HCT116 (cell line): ENCODE measurements at regions not wholly inside any gene's neighbourhood (a gene's known extent, or its start where the extent isn't known, plus 50 kb on each side); places are given as distances from the start of the nearest gene placed in this dataset.

Experiments used
- ATAC-seq: fragments of 200-7000 bp; cut with Tn5 transposase; 2 replicates; pipeline ENCODE4 v1.9.1; 2020; ENCODE audit warnings: mild to moderate bottlenecking, moderate library complexity
- BruUV-seq: library from RNA; stranded (reverse); fragments of 400-500 nt; replicated peaks from 2 replicates; lab custom pipeline; 2021; lab: Mats Ljungman, UMichigan
- CTCF ChIA-PET: fragments of 300-600 bp; sonication (Branson Sonifier 250); formaldehyde crosslinking; loops from one replicate; lab custom pipeline; 2021; ENCODE audit warnings: antibody characterized with exemption; lab: Charles Lee
- POLR2A ChIA-PET: fragments of 300-600, 350-600 bp; sonication (Branson Sonifier 250); formaldehyde crosslinking; loops from one replicate; lab custom pipeline; 2021; ENCODE audit warnings: antibody characterized with exemption; lab: Charles Lee
- RAD21 ChIA-PET, 2 experiments: fragments of 300-600 bp; sonication (Branson Sonifier 250); formaldehyde crosslinking; loops; one replicate each; lab custom pipeline; 2023; ENCODE audit warnings: low total read pairs in 2 of 2; ENCODE audit not compliant: uncharacterized antibody in 2 of 2, unreplicated experiment in 2 of 2, low non-redundant PET in 1 of 2; lab: Charles Lee
- DNase-seq: peaks from one replicate; pipeline ENCODE4 v3.0.0-alpha.2; 2010; ENCODE audit warnings: low read depth, low spot score
- H2AFZ ChIP-seq: fragments of 200-600 bp; shearing (Covaris generic), sonication (generic); 2 replicates; pipeline ENCODE4 v1.6.1; 2017; ENCODE audit warnings: low read depth, mixed run types, mixed read lengths, antibody characterized with exemption, low read length; ENCODE audit not compliant: poor library complexity, severe bottlenecking
- H3K27ac ChIP-seq: 2 replicates; pipeline ENCODE4 v1.5.1; 2012; ENCODE audit warnings: low read depth, low read length
- H3K27me3 ChIP-seq: fragments of 200-600 bp; sonication (generic); 2 replicates; pipeline ENCODE4 v1.6.1; 2016; ENCODE audit warnings: mixed run types, low read length, mixed read lengths; ENCODE audit not compliant: insufficient read depth
- H3K36me3 ChIP-seq, 2 experiments: fragments of 200-500 bp in 1 of 2; fragments of 200-600 bp in 1 of 2; sonication (Bioruptor generic) in 1 of 2; sonication (generic) in 1 of 2; 2 replicates each; pipeline versions ENCODE4 v1.5.1 to v1.6.1; 2014 to 2016; ENCODE audit warnings: low read length in 2 of 2, inconsistent platforms in 1 of 2, mixed read lengths in 1 of 2, mixed run types in 1 of 2; ENCODE audit not compliant: insufficient read depth in 2 of 2, control insufficient read depth in 1 of 2
- H3K4me1 ChIP-seq, 2 experiments: fragments of 200-600 bp in 1 of 2; sonication (generic) in 1 of 2; 2 replicates each; pipeline versions ENCODE4 v1.5.1 to v1.6.1; 2012 to 2017; ENCODE audit warnings: low read length in 2 of 2, inconsistent platforms in 1 of 2, mild to moderate bottlenecking in 1 of 2, mixed read lengths in 1 of 2, mixed run types in 1 of 2, moderate library complexity in 1 of 2; ENCODE audit not compliant: insufficient read depth in 2 of 2, control insufficient read depth in 1 of 2
- H3K4me2 ChIP-seq: fragments of 200-600 bp; sonication (generic); 2 replicates; pipeline ENCODE4 v1.6.1; 2017; ENCODE audit warnings: mixed run types, low read length, mixed read lengths
- H3K4me3 ChIP-seq, 2 experiments: fragments of 200-600 bp in 1 of 2; sonication (generic) in 1 of 2; replicated peaks in 1 of 2; 2 replicates each; pipeline ENCODE4 v1.5.1; 2011 to 2016; ENCODE audit warnings: low read length in 2 of 2, control low read depth in 1 of 2, low read depth in 1 of 2, mild to moderate bottlenecking in 1 of 2, mixed read lengths in 1 of 2, mixed run types in 1 of 2
- H3K79me2 ChIP-seq: fragments of 200-600 bp; sonication (generic); 2 replicates; pipeline ENCODE4 v1.6.1; 2017; ENCODE audit warnings: mild to moderate bottlenecking, mixed run types, low read length, moderate library complexity, mixed read lengths; ENCODE audit not compliant: insufficient read depth
- H3K9ac ChIP-seq: fragments of 200-600 bp; sonication (generic); 2 replicates; pipeline ENCODE4 v1.6.1; 2016; ENCODE audit warnings: low read length, mixed read lengths
- H3K9me2 ChIP-seq: fragments of 200-600 bp; sonication (generic), shearing (Covaris generic); 2 replicates; pipeline ENCODE4 v1.6.1; 2017; ENCODE audit warnings: mixed run types, mild to moderate bottlenecking, moderate library complexity; ENCODE audit not compliant: insufficient read depth
- H3K9me3 ChIP-seq, 2 experiments: fragments of 200-500 bp in 1 of 2; fragments of 200-600 bp in 1 of 2; sonication (Bioruptor generic) in 1 of 2; sonication (generic) in 1 of 2; 2 replicates each; pipeline ENCODE4 v1.6.1; 2014 to 2017; ENCODE audit warnings: low read length in 2 of 2, mixed read lengths in 2 of 2, inconsistent platforms in 1 of 2, low read depth in 1 of 2, mild to moderate bottlenecking in 1 of 2, mixed run types in 1 of 2, moderate library complexity in 1 of 2; ENCODE audit not compliant: control insufficient read depth in 1 of 2, insufficient read depth in 1 of 2
- H4K20me1 ChIP-seq: fragments of 200-600 bp; sonication (generic), shearing (Covaris generic); 2 replicates; pipeline ENCODE4 v1.6.1; 2017; ENCODE audit warnings: mixed run types, mild to moderate bottlenecking, moderate library complexity; ENCODE audit not compliant: insufficient read depth
- CBX3 ChIP-seq: IDR thresholded peaks from 2 replicates; pipeline ENCODE4 v1.6.1; 2012; ENCODE audit warnings: low read depth
- ELF1 ChIP-seq: IDR thresholded peaks from 2 replicates; pipeline ENCODE4 v1.6.1; 2012; ENCODE audit warnings: low read depth, borderline replicate concordance
- EZH2 ChIP-seq: fragments of 200-600 bp; sonication (generic); IDR thresholded peaks from 2 replicates; pipeline ENCODE4 v1.6.1; 2017; ENCODE audit warnings: antibody characterized with exemption, mixed run types
- FOSL1 ChIP-seq: IDR thresholded peaks from 2 replicates; pipeline ENCODE4 v1.6.1; 2012; ENCODE audit warnings: low read depth
- TCF7L2 ChIP-seq: IDR thresholded peaks from 2 replicates; pipeline ENCODE4 v1.7.0; 2011; ENCODE audit warnings: borderline replicate concordance, inconsistent platforms; ENCODE audit not compliant: insufficient read depth, insufficient read length; ENCODE audit errors: extremely low read depth
- YY1 ChIP-seq: IDR thresholded peaks from 2 replicates; pipeline ENCODE4 v1.6.1; 2011; ENCODE audit warnings: low read length, low read depth, moderate library complexity, mild to moderate bottlenecking; ENCODE audit not compliant: insufficient replicate concordance; ENCODE audit errors: extremely low read depth
- intact Hi-C: fragments of 100-400 bp; cut with micrococcal nuclease; formaldehyde crosslinking; loops from 2 replicates; pipeline ENCODE4 v1.10.0; 2022
- TF ChIP-seq, protein P1 (sequence below), 3 experiments: fragments of 200-600 bp in 1 of 3; sonication (generic) in 1 of 3; IDR thresholded peaks in 2 of 3; conservative IDR thresholded peaks in 1 of 3; 2 replicates each; pipeline ENCODE4 v1.5.1; 2012 to 2017; ENCODE audit warnings: low read depth in 2 of 3, low read length in 2 of 3, antibody characterized with exemption in 1 of 3, borderline replicate concordance in 1 of 3, control low read depth in 1 of 3, mild to moderate bottlenecking in 1 of 3, mixed read lengths in 1 of 3, mixed run types in 1 of 3, moderate library complexity in 1 of 3; ENCODE audit not compliant: insufficient read depth in 1 of 3
- TF ChIP-seq, protein P2 (sequence below): IDR thresholded peaks from 2 replicates; pipeline ENCODE4 v1.6.1; 2011; ENCODE audit warnings: mild to moderate bottlenecking, low read length, moderate library complexity; ENCODE audit not compliant: insufficient replicate concordance; ENCODE audit errors: extremely low read depth
- TF ChIP-seq, protein P3 (sequence below): IDR thresholded peaks from 2 replicates; pipeline ENCODE4 v1.6.1; 2012
- TF ChIP-seq, protein P4 (sequence below): IDR thresholded peaks from 2 replicates; pipeline ENCODE4 v1.6.1; 2012; ENCODE audit warnings: low read depth

DNA sequence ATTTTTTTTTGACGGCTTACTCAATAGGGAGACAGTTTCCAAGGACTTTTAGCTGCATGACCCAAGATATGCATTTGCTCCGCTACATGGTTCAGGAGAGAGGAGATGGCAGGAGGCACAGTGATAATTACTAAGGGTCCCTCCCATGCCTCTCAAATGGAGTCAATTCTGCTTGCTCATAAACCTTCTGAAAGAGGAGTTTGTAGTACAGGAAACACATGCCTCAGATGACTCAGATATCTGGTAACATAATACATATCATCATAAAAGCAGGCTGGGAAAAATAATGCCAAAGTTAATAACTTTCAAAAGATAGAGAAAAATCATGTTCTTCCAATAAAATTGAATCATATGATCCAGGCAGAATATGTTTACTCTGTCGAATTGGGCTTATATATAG, 97.6 kb upstream of the DEFB112 start (continued):
- TF ChIP-seq, protein P1, sequence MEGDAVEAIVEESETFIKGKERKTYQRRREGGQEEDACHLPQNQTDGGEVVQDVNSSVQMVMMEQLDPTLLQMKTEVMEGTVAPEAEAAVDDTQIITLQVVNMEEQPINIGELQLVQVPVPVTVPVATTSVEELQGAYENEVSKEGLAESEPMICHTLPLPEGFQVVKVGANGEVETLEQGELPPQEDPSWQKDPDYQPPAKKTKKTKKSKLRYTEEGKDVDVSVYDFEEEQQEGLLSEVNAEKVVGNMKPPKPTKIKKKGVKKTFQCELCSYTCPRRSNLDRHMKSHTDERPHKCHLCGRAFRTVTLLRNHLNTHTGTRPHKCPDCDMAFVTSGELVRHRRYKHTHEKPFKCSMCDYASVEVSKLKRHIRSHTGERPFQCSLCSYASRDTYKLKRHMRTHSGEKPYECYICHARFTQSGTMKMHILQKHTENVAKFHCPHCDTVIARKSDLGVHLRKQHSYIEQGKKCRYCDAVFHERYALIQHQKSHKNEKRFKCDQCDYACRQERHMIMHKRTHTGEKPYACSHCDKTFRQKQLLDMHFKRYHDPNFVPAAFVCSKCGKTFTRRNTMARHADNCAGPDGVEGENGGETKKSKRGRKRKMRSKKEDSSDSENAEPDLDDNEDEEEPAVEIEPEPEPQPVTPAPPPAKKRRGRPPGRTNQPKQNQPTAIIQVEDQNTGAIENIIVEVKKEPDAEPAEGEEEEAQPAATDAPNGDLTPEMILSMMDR (IDR thresholded peaks at IDR 0.05 in 2 of 3, conservative IDR thresholded peaks at IDR 0.05 in 1 of 3; ENCODE audit: borderline replicate concordance in 1 of 3, insufficient read depth in 1 of 3, low read depth in 2 of 3, low read length in 2 of 3): no peak
- TF ChIP-seq YY1 (no peak), FOSL1 (no peak), TCF7L2 (no peak)
- TF ChIP-seq, protein P2, sequence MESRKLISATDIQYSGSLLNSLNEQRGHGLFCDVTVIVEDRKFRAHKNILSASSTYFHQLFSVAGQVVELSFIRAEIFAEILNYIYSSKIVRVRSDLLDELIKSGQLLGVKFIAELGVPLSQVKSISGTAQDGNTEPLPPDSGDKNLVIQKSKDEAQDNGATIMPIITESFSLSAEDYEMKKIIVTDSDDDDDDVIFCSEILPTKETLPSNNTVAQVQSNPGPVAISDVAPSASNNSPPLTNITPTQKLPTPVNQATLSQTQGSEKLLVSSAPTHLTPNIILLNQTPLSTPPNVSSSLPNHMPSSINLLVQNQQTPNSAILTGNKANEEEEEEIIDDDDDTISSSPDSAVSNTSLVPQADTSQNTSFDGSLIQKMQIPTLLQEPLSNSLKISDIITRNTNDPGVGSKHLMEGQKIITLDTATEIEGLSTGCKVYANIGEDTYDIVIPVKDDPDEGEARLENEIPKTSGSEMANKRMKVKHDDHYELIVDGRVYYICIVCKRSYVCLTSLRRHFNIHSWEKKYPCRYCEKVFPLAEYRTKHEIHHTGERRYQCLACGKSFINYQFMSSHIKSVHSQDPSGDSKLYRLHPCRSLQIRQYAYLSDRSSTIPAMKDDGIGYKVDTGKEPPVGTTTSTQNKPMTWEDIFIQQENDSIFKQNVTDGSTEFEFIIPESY: no peak
- TF ChIP-seq, all 23 proteins: peak for 0

DNA sequence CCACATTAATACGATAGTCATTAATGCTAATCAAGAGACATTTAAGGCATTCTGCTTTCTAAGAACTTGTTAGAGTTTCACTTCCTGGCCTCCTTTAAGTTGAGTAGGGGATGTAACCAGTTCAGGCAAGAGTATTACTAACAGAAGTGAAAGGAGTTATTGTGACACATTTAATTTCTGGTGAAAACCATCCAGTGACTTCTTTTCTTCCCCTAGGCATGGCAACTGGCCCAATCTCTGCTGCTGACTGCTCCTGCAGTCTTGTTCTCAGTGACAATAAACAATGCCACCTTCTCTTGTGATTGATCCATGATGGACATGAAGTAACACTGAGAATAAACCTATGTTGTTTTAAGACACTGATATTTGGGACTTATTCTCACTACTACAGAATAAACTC, 130.9 kb upstream of the DEFB112 start:
- BruUV-seq: no TSS peak
- no peaks in the 10 kb centered on the region for H3K27me3 ChIP-seq
- no peak overlapping the region for H3K4me3 ChIP-seq
- TF ChIP-seq, protein P2: no peak
- TF ChIP-seq, protein P3, sequence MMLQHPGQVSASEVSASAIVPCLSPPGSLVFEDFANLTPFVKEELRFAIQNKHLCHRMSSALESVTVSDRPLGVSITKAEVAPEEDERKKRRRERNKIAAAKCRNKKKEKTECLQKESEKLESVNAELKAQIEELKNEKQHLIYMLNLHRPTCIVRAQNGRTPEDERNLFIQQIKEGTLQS: no peak
- no peak for TF ChIP-seq TCF7L2
- TF ChIP-seq, protein P4, sequence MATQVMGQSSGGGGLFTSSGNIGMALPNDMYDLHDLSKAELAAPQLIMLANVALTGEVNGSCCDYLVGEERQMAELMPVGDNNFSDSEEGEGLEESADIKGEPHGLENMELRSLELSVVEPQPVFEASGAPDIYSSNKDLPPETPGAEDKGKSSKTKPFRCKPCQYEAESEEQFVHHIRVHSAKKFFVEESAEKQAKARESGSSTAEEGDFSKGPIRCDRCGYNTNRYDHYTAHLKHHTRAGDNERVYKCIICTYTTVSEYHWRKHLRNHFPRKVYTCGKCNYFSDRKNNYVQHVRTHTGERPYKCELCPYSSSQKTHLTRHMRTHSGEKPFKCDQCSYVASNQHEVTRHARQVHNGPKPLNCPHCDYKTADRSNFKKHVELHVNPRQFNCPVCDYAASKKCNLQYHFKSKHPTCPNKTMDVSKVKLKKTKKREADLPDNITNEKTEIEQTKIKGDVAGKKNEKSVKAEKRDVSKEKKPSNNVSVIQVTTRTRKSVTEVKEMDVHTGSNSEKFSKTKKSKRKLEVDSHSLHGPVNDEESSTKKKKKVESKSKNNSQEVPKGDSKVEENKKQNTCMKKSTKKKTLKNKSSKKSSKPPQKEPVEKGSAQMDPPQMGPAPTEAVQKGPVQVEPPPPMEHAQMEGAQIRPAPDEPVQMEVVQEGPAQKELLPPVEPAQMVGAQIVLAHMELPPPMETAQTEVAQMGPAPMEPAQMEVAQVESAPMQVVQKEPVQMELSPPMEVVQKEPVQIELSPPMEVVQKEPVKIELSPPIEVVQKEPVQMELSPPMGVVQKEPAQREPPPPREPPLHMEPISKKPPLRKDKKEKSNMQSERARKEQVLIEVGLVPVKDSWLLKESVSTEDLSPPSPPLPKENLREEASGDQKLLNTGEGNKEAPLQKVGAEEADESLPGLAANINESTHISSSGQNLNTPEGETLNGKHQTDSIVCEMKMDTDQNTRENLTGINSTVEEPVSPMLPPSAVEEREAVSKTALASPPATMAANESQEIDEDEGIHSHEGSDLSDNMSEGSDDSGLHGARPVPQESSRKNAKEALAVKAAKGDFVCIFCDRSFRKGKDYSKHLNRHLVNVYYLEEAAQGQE: no peak
- no peak for TF ChIP-seq EZH2
- TF ChIP-seq ELF1: no peak
- TF ChIP-seq FOSL1: no peak
- TF ChIP-seq CBX3: no peak
- ChIA-PET RAD21 (no interaction called here), CTCF (no interaction called here), POLR2A (no interaction called here)
- H3K9ac ChIP-seq: no peak overlapping the region
- no peak overlapping the region for H3K4me2 ChIP-seq
- H3K9me3 ChIP-seq: no peaks in the 10 kb centered on the region
- no peaks in the 10 kb centered on the region for H3K4me1 ChIP-seq
- no peaks in the 10 kb centered on the region for H3K79me2 ChIP-seq
- no peak overlapping the region for H3K27ac ChIP-seq
- H3K36me3 ChIP-seq: no peaks in the 10 kb centered on the region
- no peak overlapping the region for H2AFZ ChIP-seq
- intact Hi-C loops: no loop called here
- no peaks in the 10 kb centered on the region for H3K9me2 ChIP-seq
- ATAC-seq (no peak), DNase-seq (no peak)
- no peaks in the 10 kb centered on the region for H4K20me1 ChIP-seq
